ENCODE measurements at regions not wholly inside any gene's neighbourhood (a gene's known extent, or its start where the extent isn't known, plus 50 kb on each side); places are given as distances from the start of the nearest gene placed in this dataset.

DNA sequence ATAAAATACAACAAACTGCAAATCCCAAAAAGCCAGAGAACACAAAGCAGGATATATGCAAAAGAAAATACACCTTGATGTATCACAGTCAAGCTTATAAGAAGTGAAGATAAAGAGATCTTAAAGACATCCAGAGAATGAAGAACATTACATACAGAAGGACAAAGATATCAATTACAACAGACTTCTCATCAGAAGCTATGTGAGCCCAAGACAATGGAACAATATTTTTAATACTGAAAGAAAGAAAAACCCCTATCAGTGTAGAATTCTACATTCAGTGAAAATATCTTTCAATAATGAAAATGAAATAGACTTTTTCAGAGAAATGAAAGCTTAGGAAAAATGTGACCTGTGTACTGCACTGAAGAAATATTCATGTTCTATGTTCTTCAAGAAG is 104.5 kb upstream of the PHACTR3 start:
- Histone ChIP-seq H4K5ac (ENCODE audit: low read depth, low read length) (no peak overlapping the region), H2BK15ac (ENCODE audit: low read depth, low read length) (no peak overlapping the region), H3K4ac (ENCODE audit: low read depth, low read length) (no peak overlapping the region), H4K91ac (ENCODE audit: insufficient read depth, low read depth, low read length) (no peak overlapping the region), H3K4me3 (ENCODE audit: insufficient read depth, low read depth, low read length) (no peak overlapping the region), H4K8ac (ENCODE audit: low read depth in 2 of 2, low read length in 2 of 2) (no peak overlapping the region), H3K56ac (ENCODE audit: extremely low read depth, insufficient read depth, low read length) (no peak overlapping the region), H3K9ac (ENCODE audit: low read depth, low read length) (no peak overlapping the region), H3K4me1 (ENCODE audit: control insufficient read depth, insufficient read depth, low read length) (no peaks in the 10 kb centered on the region), H3K9me1 (ENCODE audit: insufficient read depth, low read length) (no peaks in the 10 kb centered on the region), H3K18ac (ENCODE audit: low read depth, low read length) (no peak overlapping the region), H3K27me3 (ENCODE audit: control insufficient read depth, insufficient read depth, low read length) (no peaks in the 10 kb centered on the region), H2BK5ac (ENCODE audit: low read depth, low read length, poor library complexity, severe bottlenecking) (no peak overlapping the region), H3K36me3 (ENCODE audit: control insufficient read depth, insufficient read depth, low read length) (no peaks in the 10 kb centered on the region), H2BK120ac (ENCODE audit: low read depth, low read length) (no peak overlapping the region), H3K4me2 (ENCODE audit: low read depth, low read length) (no peak overlapping the region), H2AK9ac (replicated peaks; ENCODE audit: low read depth, low read length, poor library complexity) (no peak overlapping the region), H2AFZ (replicated peaks; ENCODE audit: low read length, poor library complexity) (no peak overlapping the region), H3K14ac (replicated peaks; ENCODE audit: low read depth, low read length) (no peak overlapping the region), H4K20me1 (ENCODE audit: insufficient read depth, low read length) (no peaks in the 10 kb centered on the region), H3K23ac (ENCODE audit: low read depth, low read length) (no peak overlapping the region), H3K27ac (ENCODE audit: insufficient read depth, low read length) (no peak overlapping the region), H2BK20ac (ENCODE audit: low read depth, low read length) (no peak overlapping the region), H3K9me3 (ENCODE audit: control insufficient read depth, insufficient read depth, low read length) (no peaks in the 10 kb centered on the region), H3K79me1 (ENCODE audit: low read depth in 1 of 2, low read length in 2 of 2) (no peaks in the 10 kb centered on the region), H2AK5ac (ENCODE audit: low read depth, low read length) (no peak overlapping the region)
- no TSS peak for BruUV-seq (replicated peaks)
- CTCF ChIA-PET: no interaction called here
- ATAC-seq (ENCODE audit: low read depth) (no peak), DNase-seq (no peak)
- dilution Hi-C loops (cut with HindIII; ENCODE audit: low sequenced_read_pairs, unreplicated experiment): no loop called here
- intact Hi-C loops (cut with micrococcal nuclease): loop anchor here (5.0 to 10.0 kb wide), 2 partner anchors 415 to 443 kb away; no protein-coding TSS in a partner anchor
- no peak for TF ChIP-seq NFE2L2 (IDR thresholded peaks at IDR 0.05; ENCODE audit: low read depth, low read length)
- no peak for TF ChIP-seq RFX5 (IDR thresholded peaks at IDR 0.05; ENCODE audit: low read depth, low read length)
- TF ChIP-seq RAD21 (IDR thresholded peaks at IDR 0.05; ENCODE audit: low read length): no peak
- TF ChIP-seq POLR2A (IDR thresholded peaks at IDR 0.05; ENCODE audit: low read depth, low read length): no peak
- TF ChIP-seq, protein P1, sequence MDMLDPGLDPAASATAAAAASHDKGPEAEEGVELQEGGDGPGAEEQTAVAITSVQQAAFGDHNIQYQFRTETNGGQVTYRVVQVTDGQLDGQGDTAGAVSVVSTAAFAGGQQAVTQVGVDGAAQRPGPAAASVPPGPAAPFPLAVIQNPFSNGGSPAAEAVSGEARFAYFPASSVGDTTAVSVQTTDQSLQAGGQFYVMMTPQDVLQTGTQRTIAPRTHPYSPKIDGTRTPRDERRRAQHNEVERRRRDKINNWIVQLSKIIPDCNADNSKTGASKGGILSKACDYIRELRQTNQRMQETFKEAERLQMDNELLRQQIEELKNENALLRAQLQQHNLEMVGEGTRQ (IDR thresholded peaks at IDR 0.05; ENCODE audit: low read depth, low read length): no peak
- POLR2A ChIA-PET (ENCODE audit: unreplicated experiment): no interaction called here
- in situ Hi-C loops (cut with MboI; ENCODE audit: low sequenced_read_pairs): loop anchor here (10.0 kb wide), 1 partner anchor 635 kb away; no protein-coding TSS in a partner anchor
